RWPE1 (cell line): ENCODE measurements at regions not wholly inside any gene's neighbourhood (a gene's known extent, or its start where the extent isn't known, plus 50 kb on each side); places are given as distances from the start of the nearest gene placed in this dataset.

Source experiments
- CTCF ChIA-PET: fragments of 350-600 bp; sonication (Branson Sonifier 250); formaldehyde crosslinking; extraction: SDS; loops from one replicate; lab custom pipeline; 2021; lab: Yijun Ruan, JAX
- POLR2A ChIA-PET: fragments of 400-600 bp; formaldehyde crosslinking; extraction: SDS; loops from one replicate; lab custom pipeline; 2020; ENCODE audit warnings: antibody characterized with exemption; ENCODE audit not compliant: low non-redundant PET; lab: Yijun Ruan, JAX
- DNase-seq: peaks from one replicate; pipeline ENCODE4 v3.0.0; 2012; ENCODE audit warnings: low spot score
- H3K27ac ChIP-seq: fragments of 450-650 bp; 2 replicates; pipeline ENCODE4 v1.5.1; 2017
- CTCF ChIP-seq: fragments of 450-650 bp; conservative IDR thresholded peaks from 2 replicates; pipeline ENCODE4 v1.5.1; 2017; ENCODE audit warnings: low read depth, mild to moderate bottlenecking

- ChIA-PET POLR2A (no interaction called here), CTCF (no interaction called here)
- H3K27ac ChIP-seq: no peak overlapping the region
- TF ChIP-seq CTCF: no peak
- no peak for DNase-seq
Measured at GRCh38 chr1:58391514-58391913, 155.0 kb downstream of the OMA1 start.

GRCh38 chr1:58391056-58391455 lies 155.5 kb downstream of the OMA1 start:
- no peak overlapping the region for H3K27ac ChIP-seq
- no peak for DNase-seq
- ChIA-PET POLR2A (no interaction called here), CTCF (no interaction called here)
- no peak for TF ChIP-seq CTCF

- no peak for DNase-seq
- no peak overlapping the region for H3K27ac ChIP-seq
- TF ChIP-seq CTCF: no peak
- CTCF ChIA-PET: no interaction called here
- POLR2A ChIA-PET: no interaction called here
Measured at GRCh38 chr1:58390091-58390490, 156.4 kb downstream of the OMA1 start.

GRCh38 chr1:58380345-58380744 lies 166.2 kb downstream of the OMA1 start:
- no peak for DNase-seq
- CTCF ChIA-PET: interaction anchor here (0.5 kb wide), 1 partner anchor 131 kb away, joined by 4 read pairs; no protein-coding TSS in a partner anchor
- TF ChIP-seq CTCF: no peak
- POLR2A ChIA-PET: no interaction called here
- H3K27ac ChIP-seq: no peak overlapping the region

- POLR2A ChIA-PET: no interaction called here
- no peak overlapping the region for H3K27ac ChIP-seq
- DNase-seq: no peak
- CTCF ChIA-PET: no interaction called here
- no peak for TF ChIP-seq CTCF
Measured at GRCh38 chr1:58367217-58367616, 179.3 kb downstream of the OMA1 start.

- ChIA-PET CTCF (no interaction called here), POLR2A (no interaction called here)
- no peak overlapping the region for H3K27ac ChIP-seq
- TF ChIP-seq CTCF: no peak
- DNase-seq: no peak
Measured at GRCh38 chr1:58365328-58365727, 181.2 kb downstream of the OMA1 start.

GRCh38 chr1:58363585-58363984 lies 182.9 kb downstream of the OMA1 start:
- TF ChIP-seq CTCF: no peak
- POLR2A ChIA-PET: no interaction called here
- no peak for DNase-seq
- CTCF ChIA-PET: no interaction called here
- H3K27ac ChIP-seq: no peak overlapping the region
